ENCODE measurements at regions not wholly inside any gene's neighbourhood (a gene's known extent, or its start where the extent isn't known, plus 50 kb on each side); places are given as distances from the start of the nearest gene placed in this dataset.

- H3K36me3 ChIP-seq (ENCODE audit: insufficient read depth, low read length) = no peaks in the 10 kb centered on the region
- H2AFZ ChIP-seq (ENCODE audit: low read length) = no peak overlapping the region
- H3K79me2 ChIP-seq (ENCODE audit: insufficient read depth, low read length) = no peaks in the 10 kb centered on the region
- no peaks in the 10 kb centered on the region for H4K20me1 ChIP-seq (ENCODE audit: insufficient read depth, low read length)
- no peak for TF ChIP-seq CTCF (IDR thresholded peaks at IDR 0.05; ENCODE audit: extremely low read depth, low read depth, low read length)
- no peaks in the 10 kb centered on the region for H3K27me3 ChIP-seq (ENCODE audit: insufficient read depth, low read length)
- H3K9me3 ChIP-seq (ENCODE audit: low read depth, low read length) = no peaks in the 10 kb centered on the region
- H3K4me3 ChIP-seq (ENCODE audit: insufficient read depth, low read length) = no peak overlapping the region
- no peak overlapping the region for H3K4me2 ChIP-seq (ENCODE audit: insufficient read depth, low read length)
- no peak overlapping the region for H3K27ac ChIP-seq (ENCODE audit: low read depth, low read length)
- no peaks in the 10 kb centered on the region for H3K4me1 ChIP-seq (ENCODE audit: insufficient read depth, low read length)
- DNase-seq (ENCODE audit: insufficient read length, low spot score, missing footprints) = no peak
These were observed 523.1 kb downstream of the PLCL1 start for GRCh38 chr2:198327526-198327925.

- no peaks in the 10 kb centered on the region for H3K79me2 ChIP-seq (ENCODE audit: insufficient read depth, low read length)
- no peaks in the 10 kb centered on the region for H3K4me1 ChIP-seq (ENCODE audit: insufficient read depth, low read length)
- H2AFZ ChIP-seq (ENCODE audit: low read length) = no peak overlapping the region
- no peak overlapping the region for H3K4me2 ChIP-seq (ENCODE audit: insufficient read depth, low read length)
- no peak overlapping the region for H3K27ac ChIP-seq (ENCODE audit: low read depth, low read length)
- no peak overlapping the region for H3K4me3 ChIP-seq (ENCODE audit: insufficient read depth, low read length)
- H3K9me3 ChIP-seq (ENCODE audit: low read depth, low read length) = no peaks in the 10 kb centered on the region
- no peaks in the 10 kb centered on the region for H4K20me1 ChIP-seq (ENCODE audit: insufficient read depth, low read length)
- TF ChIP-seq CTCF (IDR thresholded peaks at IDR 0.05; ENCODE audit: extremely low read depth, low read depth, low read length) = no peak
- no peaks in the 10 kb centered on the region for H3K27me3 ChIP-seq (ENCODE audit: insufficient read depth, low read length)
- no peak for DNase-seq (ENCODE audit: insufficient read length, low spot score, missing footprints)
- H3K36me3 ChIP-seq (ENCODE audit: insufficient read depth, low read length) = no peaks in the 10 kb centered on the region
These were observed 522.0 kb downstream of the PLCL1 start for GRCh38 chr2:198326431-198326830.

- TF ChIP-seq CTCF (IDR thresholded peaks at IDR 0.05; ENCODE audit: extremely low read depth, low read depth, low read length) = no peak
- Histone ChIP-seq H3K9me3 (ENCODE audit: low read depth, low read length) (no peaks in the 10 kb centered on the region), H3K79me2 (ENCODE audit: insufficient read depth, low read length) (no peaks in the 10 kb centered on the region), H4K20me1 (ENCODE audit: insufficient read depth, low read length) (no peaks in the 10 kb centered on the region), H3K4me2 (ENCODE audit: insufficient read depth, low read length) (no peak overlapping the region), H3K27me3 (ENCODE audit: insufficient read depth, low read length) (no peaks in the 10 kb centered on the region), H3K4me1 (ENCODE audit: insufficient read depth, low read length) (no peaks in the 10 kb centered on the region), H3K36me3 (ENCODE audit: insufficient read depth, low read length) (no peaks in the 10 kb centered on the region), H2AFZ (ENCODE audit: low read length) (no peak overlapping the region), H3K4me3 (ENCODE audit: insufficient read depth, low read length) (no peak overlapping the region), H3K27ac (ENCODE audit: low read depth, low read length) (no peak overlapping the region)
- no peak for DNase-seq (ENCODE audit: insufficient read length, low spot score, missing footprints)
These were observed 521.0 kb downstream of the PLCL1 start for GRCh38 chr2:198325359-198325758.

GRCh38 chr2:198324071-198324470 lies 519.7 kb downstream of the PLCL1 start:
- no peaks in the 10 kb centered on the region for H3K36me3 ChIP-seq (ENCODE audit: insufficient read depth, low read length)
- no peak overlapping the region for H3K27ac ChIP-seq (ENCODE audit: low read depth, low read length)
- no peak for TF ChIP-seq CTCF (IDR thresholded peaks at IDR 0.05; ENCODE audit: extremely low read depth, low read depth, low read length)
- peak overlapping the region; percentile 8 for H3K4me2 ChIP-seq (ENCODE audit: insufficient read depth, low read length)
- no peak overlapping the region for H2AFZ ChIP-seq (ENCODE audit: low read length)
- H3K4me1 ChIP-seq (ENCODE audit: insufficient read depth, low read length) = no peaks in the 10 kb centered on the region
- H3K4me3 ChIP-seq (ENCODE audit: insufficient read depth, low read length) = no peak overlapping the region
- no peaks in the 10 kb centered on the region for H4K20me1 ChIP-seq (ENCODE audit: insufficient read depth, low read length)
- H3K79me2 ChIP-seq (ENCODE audit: insufficient read depth, low read length) = no peaks in the 10 kb centered on the region
- DNase-seq (ENCODE audit: insufficient read length, low spot score, missing footprints) = no peak
- H3K9me3 ChIP-seq (ENCODE audit: low read depth, low read length) = no peaks in the 10 kb centered on the region
- H3K27me3 ChIP-seq (ENCODE audit: insufficient read depth, low read length) = no peaks in the 10 kb centered on the region
